IMR-90 (cell line): ENCODE measurements at regions not wholly inside any gene's neighbourhood (a gene's known extent, or its start where the extent isn't known, plus 50 kb on each side); places are given as distances from the start of the nearest gene placed in this dataset.

ENCODE experiments used
- ATAC-seq: fragments of 200-7000 bp; cut with Tn5 transposase; 2 replicates; pipeline ENCODE4 v1.9.1; 2020; ENCODE audit warnings: low read depth, mild to moderate bottlenecking, moderate library complexity
- BruUV-seq: library from RNA; stranded (reverse); fragments of 400-500 nt; replicated peaks from 2 replicates; lab custom pipeline; 2021; lab: Mats Ljungman, UMichigan
- CTCF ChIA-PET: fragments of 300-600 bp; formaldehyde crosslinking; extraction: SDS; loops from one replicate; lab custom pipeline; 2021; ENCODE audit warnings: antibody characterized with exemption; lab: Yijun Ruan, JAX
- POLR2A ChIA-PET: fragments of 300-600 bp; sonication (Branson Sonifier 250); formaldehyde crosslinking; loops from one replicate; lab custom pipeline; 2022; ENCODE audit warnings: antibody characterized with exemption; ENCODE audit not compliant: unreplicated experiment; lab: Charles Lee
- DNase-seq: peaks from one replicate; pipeline ENCODE4 v3.0.0; 2013
- H2AFZ ChIP-seq: replicated peaks from 2 replicates; pipeline ENCODE3; 2013; ENCODE audit warnings: low read length, mild to moderate bottlenecking; ENCODE audit not compliant: poor library complexity
- H2AK5ac ChIP-seq: 2 replicates; pipeline ENCODE4 v1.6.1; 2013; ENCODE audit warnings: low read depth, low read length, inconsistent platforms
- H2AK9ac ChIP-seq: replicated peaks from 2 replicates; pipeline ENCODE3; 2013; ENCODE audit warnings: mild to moderate bottlenecking, low read depth, low read length, moderate library complexity; ENCODE audit not compliant: poor library complexity
- H2BK120ac ChIP-seq: 2 replicates; pipeline ENCODE4 v1.6.1; 2013; ENCODE audit warnings: low read depth, low read length, inconsistent platforms
- H2BK15ac ChIP-seq: 3 replicates; pipeline ENCODE4 v1.6.1; 2013; ENCODE audit warnings: low read depth, low read length, inconsistent platforms
- H2BK20ac ChIP-seq: 2 replicates; pipeline ENCODE4 v1.6.1; 2013; ENCODE audit warnings: low read depth, mild to moderate bottlenecking, inconsistent platforms, low read length, moderate library complexity
- H2BK5ac ChIP-seq: 2 replicates; pipeline ENCODE4 v1.6.1; 2013; ENCODE audit warnings: mild to moderate bottlenecking, low read depth, low read length, inconsistent platforms; ENCODE audit not compliant: poor library complexity, severe bottlenecking
- H3K14ac ChIP-seq: replicated peaks from 2 replicates; pipeline ENCODE4 v1.6.1; 2013; ENCODE audit warnings: low read depth, low read length, inconsistent platforms
- H3K18ac ChIP-seq: 2 replicates; pipeline ENCODE4 v1.6.1; 2013; ENCODE audit warnings: low read depth, low read length, control low read depth
- H3K23ac ChIP-seq: 2 replicates; pipeline ENCODE4 v1.6.1; 2013; ENCODE audit warnings: low read depth, low read length, inconsistent platforms
- H3K27ac ChIP-seq: 2 replicates; pipeline ENCODE4 v1.5.1; 2013; ENCODE audit warnings: mild to moderate bottlenecking, control low read depth, low read length; ENCODE audit not compliant: insufficient read depth
- H3K27me3 ChIP-seq: 2 replicates; pipeline ENCODE4 v1.6.1; 2013; ENCODE audit warnings: low read length; ENCODE audit not compliant: control insufficient read depth, insufficient read depth
- H3K36me3 ChIP-seq: 2 replicates; pipeline ENCODE4 v1.6.1; 2013; ENCODE audit warnings: low read length, mixed read lengths; ENCODE audit not compliant: control insufficient read depth, insufficient read depth
- H3K4ac ChIP-seq: 2 replicates; pipeline ENCODE4 v1.6.1; 2013; ENCODE audit warnings: low read depth, low read length, inconsistent platforms
- H3K4me1 ChIP-seq: 2 replicates; pipeline ENCODE4 v1.6.1; 2013; ENCODE audit warnings: low read length, mixed read lengths; ENCODE audit not compliant: control insufficient read depth, insufficient read depth
- H3K4me2 ChIP-seq: 2 replicates; pipeline ENCODE4 v1.6.1; 2013; ENCODE audit warnings: low read depth, mild to moderate bottlenecking, control low read depth, low read length, moderate library complexity
- H3K4me3 ChIP-seq: 2 replicates; pipeline ENCODE4 v1.5.1; 2013; ENCODE audit warnings: low read depth, mild to moderate bottlenecking, control low read depth, low read length, moderate library complexity; ENCODE audit not compliant: insufficient read depth
- H3K56ac ChIP-seq: 2 replicates; pipeline ENCODE4 v1.6.1; 2013; ENCODE audit warnings: low read length, inconsistent platforms; ENCODE audit not compliant: insufficient read depth; ENCODE audit errors: extremely low read depth
- H3K79me1 ChIP-seq, 2 experiments: 2 replicates each; pipeline ENCODE4 v1.6.1; 2013; ENCODE audit warnings: low read length in 2 of 2, inconsistent platforms in 1 of 2, low read depth in 1 of 2
- H3K9ac ChIP-seq: 2 replicates; pipeline ENCODE4 v1.6.1; 2013; ENCODE audit warnings: low read depth, low read length, control low read depth
- H3K9me1 ChIP-seq: 2 replicates; pipeline ENCODE4 v1.6.1; 2013; ENCODE audit warnings: low read length, inconsistent platforms; ENCODE audit not compliant: insufficient read depth
- H3K9me3 ChIP-seq: 2 replicates; pipeline ENCODE4 v1.6.1; 2013; ENCODE audit warnings: low read length; ENCODE audit not compliant: control insufficient read depth, insufficient read depth
- H4K20me1 ChIP-seq: 2 replicates; pipeline ENCODE4 v1.6.1; 2013; ENCODE audit warnings: low read length, inconsistent platforms; ENCODE audit not compliant: insufficient read depth
- H4K5ac ChIP-seq: 2 replicates; pipeline ENCODE4 v1.6.1; 2013; ENCODE audit warnings: mild to moderate bottlenecking, low read depth, low read length, control low read depth
- H4K8ac ChIP-seq, 2 experiments: 2 replicates each; pipeline ENCODE4 v1.6.1; 2013; ENCODE audit warnings: low read depth in 2 of 2, low read length in 2 of 2, control low read depth in 1 of 2, inconsistent platforms in 1 of 2
- H4K91ac ChIP-seq: 2 replicates; pipeline ENCODE4 v1.6.1; 2013; ENCODE audit warnings: low read depth, low read length, inconsistent platforms; ENCODE audit not compliant: insufficient read depth
- BHLHE40 ChIP-seq: fragments of 150-350 bp; IDR thresholded peaks from 2 replicates; pipeline ENCODE4 v1.6.1; 2016; ENCODE audit warnings: mild to moderate bottlenecking, low read depth, low read length
- CEBPB ChIP-seq: IDR thresholded peaks from 2 replicates; pipeline ENCODE4 v1.6.1; 2012; ENCODE audit warnings: low read depth, low read length, improper control_type of control experiment
- CHD1 ChIP-seq: IDR thresholded peaks from 2 replicates; pipeline ENCODE4 v1.6.1; 2012; ENCODE audit warnings: low read depth, low read length, improper control_type of control experiment
- FOS ChIP-seq: fragments of 150-350 bp; IDR thresholded peaks from 2 replicates; pipeline ENCODE4 v1.6.1; 2016; ENCODE audit warnings: low read depth, low read length
- MAFK ChIP-seq: IDR thresholded peaks from 2 replicates; pipeline ENCODE4 v1.6.1; 2012; ENCODE audit warnings: low read depth, low read length, improper control_type of control experiment
- MAZ ChIP-seq: IDR thresholded peaks from 2 replicates; pipeline ENCODE4 v1.6.1; 2012; ENCODE audit warnings: low read depth, mild to moderate bottlenecking, low read length, improper control_type of control experiment, moderate library complexity, borderline replicate concordance
- MXI1 ChIP-seq: IDR thresholded peaks from 2 replicates; pipeline ENCODE4 v1.6.1; 2012; ENCODE audit warnings: low read depth, mild to moderate bottlenecking, low read length, moderate library complexity, borderline replicate concordance
- NFE2L2 ChIP-seq: fragments of 150-350 bp; IDR thresholded peaks from 2 replicates; pipeline ENCODE4 v1.6.1; 2016; ENCODE audit warnings: low read depth, mild to moderate bottlenecking, low read length
- POLR2A ChIP-seq: IDR thresholded peaks from 2 replicates; pipeline ENCODE4 v1.6.1; 2012; ENCODE audit warnings: mild to moderate bottlenecking, low read depth, low read length
- RAD21 ChIP-seq: IDR thresholded peaks from 2 replicates; pipeline ENCODE4 v1.6.1; 2012; ENCODE audit warnings: low read length, improper control_type of control experiment
- RCOR1 ChIP-seq: IDR thresholded peaks from 2 replicates; pipeline ENCODE4 v1.6.1; 2012; ENCODE audit warnings: mild to moderate bottlenecking, low read length, improper control_type of control experiment; ENCODE audit not compliant: insufficient replicate concordance
- RFX5 ChIP-seq: IDR thresholded peaks from 2 replicates; pipeline ENCODE4 v1.8.0; 2012; ENCODE audit warnings: low read depth, mild to moderate bottlenecking, low read length, moderate library complexity
- SMC3 ChIP-seq: fragments of 150-350 bp; IDR thresholded peaks from 2 replicates; pipeline ENCODE4 v1.6.1; 2016; ENCODE audit warnings: low read depth, mild to moderate bottlenecking, antibody characterized with exemption, low read length, moderate library complexity
- WGBS, 2 experiments: methylation state at CpG; one replicate each; pipeline versions ENCODE4 v1.1.5 to v1.1.7; 2013; ENCODE audit warnings: missing lambda C conversion rate in 2 of 2; ENCODE audit not compliant: insufficient read length in 1 of 2; ENCODE audit errors: extremely low coverage in 2 of 2; 5-methylcytosine and 5-hydroxymethylcytosine counted together
- dilution Hi-C: fragments of 300-500 bp; cut with HindIII; formaldehyde crosslinking; loops from one replicate; pipeline ENCODE4 v1.14.3; 2018; ENCODE audit warnings: low sequenced_read_pairs; ENCODE audit not compliant: unreplicated experiment
- in situ Hi-C: fragments of 300-500 bp; cut with MboI; formaldehyde crosslinking; loops from 3 replicates; pipeline ENCODE4 v1.14.3; 2019; ENCODE audit warnings: low sequenced_read_pairs, inconsistent platforms, mixed read lengths
- intact Hi-C: fragments of 100-400 bp; cut with micrococcal nuclease; formaldehyde crosslinking; loops from 2 replicates; pipeline ENCODE4 v1.10.0; 2022
- TF ChIP-seq, protein P1 (sequence below): fragments of 150-350 bp; IDR thresholded peaks from 2 replicates; pipeline ENCODE4 v1.6.1; 2016; ENCODE audit warnings: low read depth, mild to moderate bottlenecking, low read length, moderate library complexity, borderline replicate concordance
- TF ChIP-seq, protein P2 (sequence below): conservative IDR thresholded peaks from 2 replicates; pipeline ENCODE4 v1.5.1; 2012; ENCODE audit warnings: mild to moderate bottlenecking, low read depth, low read length, improper control_type of control experiment
- TF ChIP-seq, protein P3 (sequence below): fragments of 150-350 bp; IDR thresholded peaks from 2 replicates; pipeline ENCODE4 v1.6.1; 2017; ENCODE audit warnings: mild to moderate bottlenecking, antibody characterized with exemption, low read length, low read depth

DNA sequence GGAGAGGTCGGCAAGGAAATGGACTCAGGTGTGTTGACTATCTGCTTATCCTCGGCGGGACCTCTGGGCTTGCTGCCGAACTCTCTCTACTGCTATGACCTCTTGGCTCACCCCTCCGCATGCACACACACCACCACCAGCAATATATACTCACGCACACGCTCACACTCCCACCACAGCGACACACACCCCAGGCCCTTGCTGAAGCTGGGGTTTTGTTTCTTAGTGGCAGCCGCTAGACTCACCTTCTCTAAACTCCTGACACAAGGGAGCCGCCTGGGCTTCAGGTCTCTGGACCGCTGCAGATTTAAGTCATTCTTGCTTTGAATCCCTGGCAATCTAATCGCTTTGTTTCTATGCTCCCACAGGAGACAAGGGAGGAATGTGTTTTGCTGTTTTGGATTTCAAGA lies 59.4 kb upstream of the BACH2 start:
- no peak overlapping the region for H3K23ac ChIP-seq
- DNase-seq (no peak), ATAC-seq (no peak)
- no peak overlapping the region for H3K9ac ChIP-seq
- H2BK5ac ChIP-seq = no peak overlapping the region
- ChIA-PET POLR2A (no interaction called here), CTCF (no interaction called here)
- H4K91ac ChIP-seq = no peak overlapping the region
- H3K9me3 ChIP-seq = no peaks in the 10 kb centered on the region
- in situ Hi-C loops = no loop called here
- 0 out of 2 replicates have a peak, but pooled peaks cover 3% of the 10 kb centered on the region for H3K9me1 ChIP-seq
- H3K4me2 ChIP-seq = no peak overlapping the region
- H2AK5ac ChIP-seq = no peak overlapping the region
- H4K20me1 ChIP-seq = no peaks in the 10 kb centered on the region
- no peak overlapping the region for H3K4ac ChIP-seq
- H2AFZ ChIP-seq = peak overlapping the region; percentile 59
- TF ChIP-seq BHLHE40 (no peak), RAD21 (no peak), CHD1 (no peak), POLR2A (no peak), NFE2L2 (no peak), RFX5 (no peak), MXI1 (no peak), CEBPB (no peak), RCOR1 (no peak), SMC3 (no peak), MAFK (no peak), MAZ (no peak), FOS (no peak)
- TF ChIP-seq, protein P1, sequence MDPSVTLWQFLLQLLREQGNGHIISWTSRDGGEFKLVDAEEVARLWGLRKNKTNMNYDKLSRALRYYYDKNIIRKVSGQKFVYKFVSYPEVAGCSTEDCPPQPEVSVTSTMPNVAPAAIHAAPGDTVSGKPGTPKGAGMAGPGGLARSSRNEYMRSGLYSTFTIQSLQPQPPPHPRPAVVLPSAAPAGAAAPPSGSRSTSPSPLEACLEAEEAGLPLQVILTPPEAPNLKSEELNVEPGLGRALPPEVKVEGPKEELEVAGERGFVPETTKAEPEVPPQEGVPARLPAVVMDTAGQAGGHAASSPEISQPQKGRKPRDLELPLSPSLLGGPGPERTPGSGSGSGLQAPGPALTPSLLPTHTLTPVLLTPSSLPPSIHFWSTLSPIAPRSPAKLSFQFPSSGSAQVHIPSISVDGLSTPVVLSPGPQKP = no peak
- TF ChIP-seq, protein P2, sequence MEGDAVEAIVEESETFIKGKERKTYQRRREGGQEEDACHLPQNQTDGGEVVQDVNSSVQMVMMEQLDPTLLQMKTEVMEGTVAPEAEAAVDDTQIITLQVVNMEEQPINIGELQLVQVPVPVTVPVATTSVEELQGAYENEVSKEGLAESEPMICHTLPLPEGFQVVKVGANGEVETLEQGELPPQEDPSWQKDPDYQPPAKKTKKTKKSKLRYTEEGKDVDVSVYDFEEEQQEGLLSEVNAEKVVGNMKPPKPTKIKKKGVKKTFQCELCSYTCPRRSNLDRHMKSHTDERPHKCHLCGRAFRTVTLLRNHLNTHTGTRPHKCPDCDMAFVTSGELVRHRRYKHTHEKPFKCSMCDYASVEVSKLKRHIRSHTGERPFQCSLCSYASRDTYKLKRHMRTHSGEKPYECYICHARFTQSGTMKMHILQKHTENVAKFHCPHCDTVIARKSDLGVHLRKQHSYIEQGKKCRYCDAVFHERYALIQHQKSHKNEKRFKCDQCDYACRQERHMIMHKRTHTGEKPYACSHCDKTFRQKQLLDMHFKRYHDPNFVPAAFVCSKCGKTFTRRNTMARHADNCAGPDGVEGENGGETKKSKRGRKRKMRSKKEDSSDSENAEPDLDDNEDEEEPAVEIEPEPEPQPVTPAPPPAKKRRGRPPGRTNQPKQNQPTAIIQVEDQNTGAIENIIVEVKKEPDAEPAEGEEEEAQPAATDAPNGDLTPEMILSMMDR = no peak
- TF ChIP-seq, protein P3, sequence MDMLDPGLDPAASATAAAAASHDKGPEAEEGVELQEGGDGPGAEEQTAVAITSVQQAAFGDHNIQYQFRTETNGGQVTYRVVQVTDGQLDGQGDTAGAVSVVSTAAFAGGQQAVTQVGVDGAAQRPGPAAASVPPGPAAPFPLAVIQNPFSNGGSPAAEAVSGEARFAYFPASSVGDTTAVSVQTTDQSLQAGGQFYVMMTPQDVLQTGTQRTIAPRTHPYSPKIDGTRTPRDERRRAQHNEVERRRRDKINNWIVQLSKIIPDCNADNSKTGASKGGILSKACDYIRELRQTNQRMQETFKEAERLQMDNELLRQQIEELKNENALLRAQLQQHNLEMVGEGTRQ = no peak
- no peaks in the 10 kb centered on the region for H3K79me1 ChIP-seq
- no peak overlapping the region for H2BK20ac ChIP-seq
- H3K18ac ChIP-seq = no peak overlapping the region
- no peak overlapping the region for H2BK15ac ChIP-seq
- H4K8ac ChIP-seq = no peak overlapping the region
- H3K56ac ChIP-seq = no peak overlapping the region
- WGBS, 2 experiments = 31% methylated on average over 3 of the region's 12 CpGs; no CpG with 5 or more reads in 1 of the 2 experiments
- H2BK120ac ChIP-seq = no peak overlapping the region
- no peak overlapping the region for H4K5ac ChIP-seq
- H2AK9ac ChIP-seq = no peak overlapping the region
- H3K14ac ChIP-seq = no peak overlapping the region
- intact Hi-C loops = no loop called here
- no peak overlapping the region for H3K4me3 ChIP-seq
- dilution Hi-C loops = no loop called here
- H3K4me1 ChIP-seq = no peaks in the 10 kb centered on the region
- peaks cover 7% of the 10 kb centered on the region for H3K27me3 ChIP-seq
- no TSS peak for BruUV-seq
- H3K36me3 ChIP-seq = no peaks in the 10 kb centered on the region
- no peak overlapping the region for H3K27ac ChIP-seq
